DMS 273 treated with DMSO at 0.1 percent for 48 hours (cell line): ENCODE measurements at regions not wholly inside any gene's neighbourhood (a gene's known extent, or its start where the extent isn't known, plus 50 kb on each side); places are given as distances from the start of the nearest gene placed in this dataset.

Experiments
- DNase-seq: peaks from one replicate; lab custom pipeline; 2025; lab: John Stamatoyannopoulos, UW

DNA sequence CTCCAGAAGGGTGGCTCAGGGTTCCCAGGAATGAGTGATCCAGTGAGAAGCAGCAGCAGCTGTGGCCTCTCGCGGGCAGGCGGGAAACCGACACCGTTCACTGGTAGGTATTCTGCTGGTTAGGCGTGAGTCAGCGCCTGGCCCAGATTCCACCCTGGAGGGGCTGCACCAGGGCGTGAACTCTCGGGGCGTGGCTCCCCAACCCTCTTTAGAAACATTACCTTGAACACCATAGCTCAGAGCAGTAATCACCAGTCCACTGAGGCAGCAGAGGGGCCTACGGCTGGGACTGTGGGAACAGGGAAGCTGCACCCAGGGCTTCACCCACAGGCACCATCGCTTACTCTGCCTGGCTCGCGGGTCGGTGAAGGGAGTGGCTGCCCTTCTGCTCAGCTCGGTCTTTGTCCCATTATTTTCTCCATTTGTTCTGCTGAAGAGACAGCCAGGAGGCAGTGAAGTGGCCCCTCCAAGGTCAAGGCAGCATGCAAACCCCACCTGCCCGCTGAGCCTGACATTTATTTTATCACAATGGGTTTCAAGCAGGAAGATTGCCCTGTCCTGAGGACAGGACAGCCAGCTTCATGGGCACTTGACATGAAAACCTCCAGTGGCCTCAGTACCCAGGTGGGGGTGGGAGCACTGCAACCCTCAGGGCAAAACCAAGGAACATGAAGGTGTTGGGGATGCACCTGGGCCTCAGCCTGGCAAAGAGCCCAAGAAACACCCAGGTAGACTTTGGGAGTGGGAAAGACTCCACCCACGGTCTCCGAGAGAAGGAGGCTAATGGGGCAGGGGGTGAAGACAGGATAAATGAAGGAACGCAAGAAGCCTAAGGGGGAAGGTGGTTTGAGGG lies 51.0 kb upstream of the CD93 start:
- no peak for DNase-seq

GRCh38 chr20:23135449-23136420 lies 49.6 kb upstream of the CD93 start:
- DNase-seq, result no peak
